HG02588 (cell line): ENCODE measurements at regions not wholly inside any gene's neighbourhood (a gene's known extent, or its start where the extent isn't known, plus 50 kb on each side); places are given as distances from the start of the nearest gene placed in this dataset.
"Not testable (repeated sequence)": the region's sequence is repeated elsewhere in the genome, so short reads cannot be mapped to it uniquely, and the experiment has no call there.

ENCODE experiments used
- ATAC-seq: cut with Tn5 transposase; IDR thresholded peaks from one replicate; pipeline ENCODE4 v1.9.1; 2021; ENCODE audit warnings: mild to moderate bottlenecking, moderate library complexity; ENCODE audit not compliant: unreplicated experiment

GRCh38 chr4:167802463-167803212 is 289.7 kb upstream of the ANXA10 start:
- no peak for ATAC-seq

GRCh38 chr4:167811958-167812357 is 280.4 kb upstream of the ANXA10 start:
- ATAC-seq = no peak

- no peak for ATAC-seq
These were observed 266.1 kb upstream of the ANXA10 start for GRCh38 chr4:167826281-167826680.

GRCh38 chr4:167831855-167832254 is 260.5 kb upstream of the ANXA10 start:
- no peak for ATAC-seq

GRCh38 chr4:167838686-167839085 is 253.7 kb upstream of the ANXA10 start:
- no peak for ATAC-seq

- ATAC-seq = no peak
These were observed 249.8 kb upstream of the ANXA10 start for GRCh38 chr4:167842487-167842886.

- no peak for ATAC-seq
These were observed 237.5 kb upstream of the ANXA10 start for GRCh38 chr4:167854881-167855280.

- ATAC-seq = not testable (repeated sequence)
These were observed 234.2 kb upstream of the ANXA10 start for GRCh38 chr4:167858127-167858526.

GRCh38 chr4:167867191-167867590 is 225.1 kb upstream of the ANXA10 start:
- no peak for ATAC-seq

- ATAC-seq = no peak
These were observed 224.2 kb upstream of the ANXA10 start for GRCh38 chr4:167868163-167868562.

GRCh38 chr4:167873496-167873895 is 218.8 kb upstream of the ANXA10 start:
- ATAC-seq = no peak

GRCh38 chr4:167876091-167876490 is 216.2 kb upstream of the ANXA10 start:
- not testable (repeated sequence) for ATAC-seq

GRCh38 chr4:167877826-167878225 is 214.5 kb upstream of the ANXA10 start:
- ATAC-seq = not testable (repeated sequence)

- ATAC-seq = no peak
These were observed 209.1 kb upstream of the ANXA10 start for GRCh38 chr4:167883266-167883665.

- no peak for ATAC-seq
These were observed 207.3 kb upstream of the ANXA10 start for GRCh38 chr4:167885071-167885470.

GRCh38 chr4:167885872-167886271 is 206.5 kb upstream of the ANXA10 start:
- no peak for ATAC-seq

GRCh38 chr4:167887726-167888125 is 204.6 kb upstream of the ANXA10 start:
- ATAC-seq = no peak

- no peak for ATAC-seq
These were observed 202.1 kb upstream of the ANXA10 start for GRCh38 chr4:167890226-167890625.

- ATAC-seq = no peak
These were observed 198.8 kb upstream of the ANXA10 start for GRCh38 chr4:167893531-167893930.

GRCh38 chr4:167896260-167896659 is 196.1 kb upstream of the ANXA10 start:
- not testable (repeated sequence) for ATAC-seq

- no peak for ATAC-seq
These were observed 195.2 kb upstream of the ANXA10 start for GRCh38 chr4:167897116-167897515.

GRCh38 chr4:167903291-167903721 is 189.0 kb upstream of the ANXA10 start:
- ATAC-seq = no peak

GRCh38 chr4:167906851-167907250 is 185.5 kb upstream of the ANXA10 start:
- no peak for ATAC-seq
